Esophagus squamous epithelium (tissue), 4 donors: ENCODE measurements at regions not wholly inside any gene's neighbourhood (a gene's known extent, or its start where the extent isn't known, plus 50 kb on each side); places are given as distances from the start of the nearest gene placed in this dataset.

ENCODE experiments used
- CTCF ChIP-seq, 6 experiments: fragments of 450-650 bp in 4 of 6; fragments of 200-600 bp in 2 of 6; sonication (generic) in 2 of 6; IDR thresholded peaks; one replicate each; pipeline ENCODE4 v1.5.1; 2016 to 2019; ENCODE audit warnings: antibody characterized with exemption in 6 of 6, mild to moderate bottlenecking in 4 of 6, moderate library complexity in 4 of 6
- POLR2A ChIP-seq, 4 donors: fragments of 450-650 bp; IDR thresholded peaks; one replicate each; pipeline ENCODE4 v1.6.1; 2017; ENCODE audit warnings: antibody characterized with exemption in 4 of 4, mild to moderate bottlenecking in 4 of 4, moderate library complexity in 3 of 4

GRCh38 chrY:9035246-9035645, 302.0 kb upstream of the TSPY4 start:
- no peak for TF ChIP-seq CTCF (IDR thresholded peaks at IDR 0.05)
- no peak for TF ChIP-seq POLR2A (IDR thresholded peaks at IDR 0.05)
